Stimulated activated CD4-positive, alpha-beta T cell treated with anti-CD3 and anti-CD28 coated beads, Interleukin-4, amount 100 ng/mL, for 48 hours (primary cell): ENCODE measurements at regions not wholly inside any gene's neighbourhood (a gene's known extent, or its start where the extent isn't known, plus 50 kb on each side); places are given as distances from the start of the nearest gene placed in this dataset.

Source experiments
- DNase-seq, 2 donors: peaks; one replicate each; pipeline ENCODE4 v3.0.0-alpha.2; 2020; ENCODE audit warnings: low read depth in 2 of 2

- no peak for DNase-seq
These were observed 1185.7 kb upstream of the SLC10A2 start for GRCh38 chr13:104251931-104252330.

GRCh38 chr13:104246955-104247354 lies 1180.7 kb upstream of the SLC10A2 start:
- no peak for DNase-seq

- no peak for DNase-seq
These were observed 1140.3 kb upstream of the SLC10A2 start for GRCh38 chr13:104206450-104207044.

- no peak for DNase-seq
These were observed 1138.0 kb upstream of the SLC10A2 start for GRCh38 chr13:104204177-104204576.

- no peak for DNase-seq
These were observed 1132.6 kb upstream of the SLC10A2 start for GRCh38 chr13:104198801-104199200.

GRCh38 chr13:104196611-104197010 lies 1130.4 kb upstream of the SLC10A2 start:
- no peak for DNase-seq

GRCh38 chr13:104181526-104182231 lies 1115.5 kb upstream of the SLC10A2 start:
- DNase-seq, result no peak

- no peak for DNase-seq
These were observed 1104.9 kb upstream of the SLC10A2 start for GRCh38 chr13:104170980-104171555.

GRCh38 chr13:104163866-104164630 lies 1097.8 kb upstream of the SLC10A2 start:
- no peak for DNase-seq

GRCh38 chr13:104160536-104160935 lies 1094.3 kb upstream of the SLC10A2 start:
- no peak for DNase-seq

- no peak for DNase-seq
These were observed 1077.7 kb upstream of the SLC10A2 start for GRCh38 chr13:104143760-104144416.

- no peak for DNase-seq
These were observed 1074.3 kb upstream of the SLC10A2 start for GRCh38 chr13:104140552-104140951.

- no peak for DNase-seq
These were observed 1071.2 kb upstream of the SLC10A2 start for GRCh38 chr13:104137416-104137815.

GRCh38 chr13:104132849-104133248 lies 1066.6 kb upstream of the SLC10A2 start:
- no peak for DNase-seq

- DNase-seq, result no peak
These were observed 1047.9 kb upstream of the SLC10A2 start for GRCh38 chr13:104114101-104114500.

- DNase-seq, result no peak
These were observed 1044.8 kb upstream of the SLC10A2 start for GRCh38 chr13:104111031-104111430.

- DNase-seq, result no peak
These were observed 1040.6 kb upstream of the SLC10A2 start for GRCh38 chr13:104106705-104107393.

GRCh38 chr13:104105418-104106355 lies 1039.5 kb upstream of the SLC10A2 start:
- DNase-seq, result no peak

- DNase-seq, result no peak
These were observed 1033.5 kb upstream of the SLC10A2 start for GRCh38 chr13:104099750-104100149.

GRCh38 chr13:104098421-104098820 lies 1032.2 kb upstream of the SLC10A2 start:
- no peak for DNase-seq
